A673 (cell line): ENCODE measurements at regions not wholly inside any gene's neighbourhood (a gene's known extent, or its start where the extent isn't known, plus 50 kb on each side); places are given as distances from the start of the nearest gene placed in this dataset.

Experiments
- BruUV-seq: library from RNA; stranded (reverse); fragments of 400-500 nt; replicated peaks from 2 replicates; lab custom pipeline; 2021; lab: Mats Ljungman, UMichigan
- CTCF ChIA-PET: fragments of 300-600 bp; sonication (Branson Sonifier 250); formaldehyde crosslinking; loops from one replicate; lab custom pipeline; 2022; ENCODE audit warnings: antibody characterized with exemption; lab: Charles Lee
- POLR2A ChIA-PET: fragments of 300-600 bp; sonication (Branson Sonifier 250); formaldehyde crosslinking; loops from one replicate; lab custom pipeline; 2022; ENCODE audit warnings: antibody characterized with exemption; ENCODE audit not compliant: low non-redundant PET; lab: Charles Lee
- DNase-seq: peaks from one replicate; pipeline ENCODE4 v3.0.0-alpha.2; 2015; ENCODE audit warnings: low spot score
- H3K27ac ChIP-seq: fragments of 200-600 bp; sonication (generic); 2 replicates; pipeline ENCODE4 v1.5.1; 2016; ENCODE audit warnings: mixed run types, low read depth, mild to moderate bottlenecking, mixed read lengths, antibody characterized with exemption, low read length; ENCODE audit not compliant: poor library complexity, severe bottlenecking
- H3K27me3 ChIP-seq: fragments of 200-600 bp; sonication (generic); replicated peaks from 2 replicates; pipeline ENCODE4 v1.6.1; 2017; ENCODE audit warnings: mixed run types, low read depth, mild to moderate bottlenecking, mixed read lengths, antibody characterized with exemption, low read length; ENCODE audit not compliant: insufficient read depth, poor library complexity
- H3K36me3 ChIP-seq: fragments of 200-600 bp; sonication (generic); 2 replicates; pipeline ENCODE4 v1.6.1; 2016; ENCODE audit warnings: mixed run types, mild to moderate bottlenecking, mixed read lengths, antibody characterized with exemption, low read length; ENCODE audit not compliant: insufficient read depth, poor library complexity, severe bottlenecking
- H3K4me1 ChIP-seq: fragments of 200-600 bp; sonication (generic); 2 replicates; pipeline ENCODE4 v1.6.1; 2017; ENCODE audit warnings: mixed run types, mild to moderate bottlenecking, mixed read lengths, antibody characterized with exemption, low read length; ENCODE audit not compliant: insufficient read depth, poor library complexity, severe bottlenecking
- H3K4me3 ChIP-seq: fragments of 200-600 bp; sonication (generic); 2 replicates; pipeline ENCODE4 v1.5.1; 2016; ENCODE audit warnings: low read depth, mixed run types, mild to moderate bottlenecking, mixed read lengths, low read length; ENCODE audit not compliant: poor library complexity, severe bottlenecking
- H3K9me3 ChIP-seq: fragments of 200-600 bp; sonication (generic); 2 replicates; pipeline ENCODE4 v1.6.1; 2016; ENCODE audit warnings: mixed run types, low read depth, mild to moderate bottlenecking, mixed read lengths, antibody characterized with exemption, low read length; ENCODE audit not compliant: poor library complexity, severe bottlenecking
- CTCF ChIP-seq: fragments of 300-800, 200-600 bp; sonication (generic); conservative IDR thresholded peaks from 2 replicates; pipeline ENCODE4 v1.5.1; 2017; ENCODE audit warnings: low read depth, mild to moderate bottlenecking, antibody characterized with exemption, low read length, moderate library complexity, mixed read lengths
- EZH2 ChIP-seq: fragments of 200-600 bp; sonication (generic); IDR thresholded peaks from 2 replicates; pipeline ENCODE4 v1.6.1; 2017; ENCODE audit warnings: borderline replicate concordance, low read depth, mild to moderate bottlenecking, mixed read lengths, antibody characterized with exemption, low read length; ENCODE audit not compliant: poor library complexity, severe bottlenecking
- intact Hi-C: fragments of 100-400 bp; cut with micrococcal nuclease; formaldehyde crosslinking; loops from one replicate; pipeline ENCODE4 v1.10.0; 2022; ENCODE audit not compliant: unreplicated experiment

- H3K27me3 ChIP-seq = no peaks in the 10 kb centered on the region
- no peak overlapping the region for H3K4me3 ChIP-seq
- H3K9me3 ChIP-seq = peaks cover 5% of the 10 kb centered on the region
- H3K27ac ChIP-seq = no peak overlapping the region
- TF ChIP-seq CTCF (no peak), EZH2 (no peak)
- ChIA-PET POLR2A (no interaction called here), CTCF (no interaction called here)
- H3K4me1 ChIP-seq = no peaks in the 10 kb centered on the region
- no peak for DNase-seq
- no TSS peak for BruUV-seq
- intact Hi-C loops = no loop called here
- H3K36me3 ChIP-seq = no peaks in the 10 kb centered on the region
These were observed 210.0 kb downstream of the KLHL4 start for GRCh38 chrX:87727620-87728019.

DNA sequence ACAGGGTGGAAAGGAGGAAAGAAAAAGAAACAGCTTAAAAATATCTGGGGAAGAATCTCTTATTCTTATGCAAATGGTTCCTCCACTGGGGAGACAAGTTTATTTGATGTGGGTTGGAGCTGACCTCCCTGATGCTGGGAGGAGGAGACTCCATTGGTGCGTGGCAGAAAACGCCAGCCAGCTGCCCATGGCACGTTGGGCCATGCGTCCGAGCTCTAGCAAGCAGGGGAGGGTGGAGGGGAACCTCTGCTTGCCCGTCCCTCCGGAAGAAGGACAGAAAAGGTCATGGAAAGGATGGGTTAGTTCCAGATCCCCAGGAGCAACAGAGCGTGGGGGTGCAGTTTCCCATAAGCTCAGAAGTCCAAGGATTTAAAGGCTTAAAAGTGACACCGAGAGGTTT, 210.4 kb downstream of the KLHL4 start:
- no peak for DNase-seq
- BruUV-seq = no TSS peak
- ChIA-PET CTCF (no interaction called here), POLR2A (no interaction called here)
- Histone ChIP-seq H3K27ac (no peak overlapping the region), H3K9me3 (peaks cover 5% of the 10 kb centered on the region), H3K4me3 (no peak overlapping the region), H3K27me3 (no peaks in the 10 kb centered on the region), H3K4me1 (no peaks in the 10 kb centered on the region), H3K36me3 (no peaks in the 10 kb centered on the region)
- TF ChIP-seq EZH2 (no peak), CTCF (no peak)
- intact Hi-C loops = no loop called here

DNA sequence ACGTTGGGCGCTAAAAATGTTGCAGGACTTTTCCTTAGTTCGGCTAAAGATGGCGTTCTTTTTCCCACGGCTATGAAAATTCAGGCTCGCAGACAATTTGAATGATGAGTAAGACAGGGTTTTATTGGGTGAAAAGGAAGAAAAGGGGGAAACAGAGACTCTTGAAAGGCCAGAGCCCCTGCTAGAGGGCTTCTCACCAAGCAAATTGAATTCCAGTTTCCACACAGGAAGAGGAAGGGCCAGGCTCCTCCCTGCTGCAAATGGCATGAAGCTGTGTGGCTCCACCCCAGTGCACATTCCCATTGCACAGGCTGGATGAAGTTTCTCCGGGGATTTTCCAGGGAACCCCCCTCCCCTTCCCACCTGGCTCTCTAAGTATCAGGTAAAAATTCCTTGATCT, 210.9 kb downstream of the KLHL4 start:
- no peaks in the 10 kb centered on the region for H3K4me1 ChIP-seq
- no peak overlapping the region for H3K4me3 ChIP-seq
- BruUV-seq = no TSS peak
- no peak for TF ChIP-seq EZH2
- no peak for TF ChIP-seq CTCF
- peaks cover 5% of the 10 kb centered on the region for H3K9me3 ChIP-seq
- intact Hi-C loops = no loop called here
- H3K36me3 ChIP-seq = no peaks in the 10 kb centered on the region
- no peaks in the 10 kb centered on the region for H3K27me3 ChIP-seq
- H3K27ac ChIP-seq = no peak overlapping the region
- ChIA-PET POLR2A (no interaction called here), CTCF (no interaction called here)
- DNase-seq = no peak
